HEK293T (cell line): ENCODE measurements at regions not wholly inside any gene's neighbourhood (a gene's known extent, or its start where the extent isn't known, plus 50 kb on each side); places are given as distances from the start of the nearest gene placed in this dataset.

Experiments
- ARNT ChIP-seq: fragments of 450-650 bp; IDR thresholded peaks from 2 replicates; pipeline ENCODE4 v1.6.1; 2017; ENCODE audit warnings: mild to moderate bottlenecking
- BHLHE40 ChIP-seq: fragments of 450-650 bp; IDR thresholded peaks from 2 replicates; pipeline ENCODE4 v1.6.1; 2016; ENCODE audit warnings: mild to moderate bottlenecking, moderate library complexity, borderline replicate concordance
- ELF4 ChIP-seq: fragments of 450-650 bp; IDR thresholded peaks from 2 replicates; pipeline ENCODE4 v1.6.1; 2017; ENCODE audit warnings: antibody characterized with exemption
- FOXA1 ChIP-seq: fragments of 450-650 bp; IDR thresholded peaks from 2 replicates; pipeline ENCODE4 v1.6.1; 2016; ENCODE audit warnings: mild to moderate bottlenecking
- FOXK2 ChIP-seq: fragments of 450-650 bp; IDR thresholded peaks from 2 replicates; pipeline ENCODE4 v1.6.1; 2016; ENCODE audit warnings: mild to moderate bottlenecking
- FOXM1 ChIP-seq: fragments of 450-650 bp; IDR thresholded peaks from 2 replicates; pipeline ENCODE4 v1.6.1; 2017; ENCODE audit warnings: mild to moderate bottlenecking, borderline replicate concordance
- HDGF ChIP-seq: fragments of 450-650 bp; IDR thresholded peaks from 2 replicates; pipeline ENCODE4 v1.6.1; 2017; ENCODE audit warnings: antibody characterized with exemption, borderline replicate concordance
- L3MBTL2 ChIP-seq: fragments of 450-650 bp; conservative IDR thresholded peaks from 2 replicates; pipeline ENCODE4 v1.6.1; 2016; ENCODE audit warnings: mild to moderate bottlenecking
- SP1 ChIP-seq: fragments of 450-650 bp; IDR thresholded peaks from 2 replicates; pipeline ENCODE4 v1.6.1; 2017
- SUZ12 ChIP-seq: fragments of 450-650 bp; IDR thresholded peaks from 2 replicates; pipeline ENCODE4 v1.6.1; 2016; ENCODE audit warnings: mild to moderate bottlenecking
- TARDBP ChIP-seq: fragments of 450-650 bp; IDR thresholded peaks from 2 replicates; pipeline ENCODE4 v1.6.1; 2016
- ZNF384 ChIP-seq: fragments of 450-650 bp; IDR thresholded peaks from 2 replicates; pipeline ENCODE4 v1.6.1; 2016

DNA sequence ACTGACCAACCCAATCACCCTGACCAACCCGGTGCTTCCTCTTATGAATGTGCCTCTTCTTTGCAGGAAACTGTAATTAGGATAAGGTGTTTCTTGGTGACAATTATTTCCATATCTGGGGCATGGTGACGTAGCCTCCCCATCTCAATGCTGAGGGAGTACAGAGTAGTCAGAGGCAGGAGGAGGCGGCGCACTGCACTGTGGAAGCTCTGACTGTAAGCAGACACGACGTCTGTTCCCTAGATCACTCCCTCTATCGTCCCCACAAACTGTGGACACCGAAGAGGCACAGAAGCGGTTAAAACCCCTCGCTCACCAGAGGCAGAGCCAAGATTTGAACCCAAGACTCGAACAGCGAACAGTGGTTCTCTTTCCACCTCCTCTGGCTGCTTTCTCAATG, 231.0 kb upstream of the IGF1R start:
- no peak for TF ChIP-seq BHLHE40
- TF ChIP-seq SUZ12 = no peak
- TF ChIP-seq SP1 = no peak
- no peak for TF ChIP-seq FOXM1
- no peak for TF ChIP-seq ELF4
- TF ChIP-seq FOXA1 = no peak
- no peak for TF ChIP-seq ARNT
- TF ChIP-seq TARDBP = no peak
- no peak for TF ChIP-seq FOXK2
- no peak for TF ChIP-seq HDGF
- no peak for TF ChIP-seq ZNF384
- no peak for TF ChIP-seq L3MBTL2
